ENCODE measurements at regions not wholly inside any gene's neighbourhood (a gene's known extent, or its start where the extent isn't known, plus 50 kb on each side); places are given as distances from the start of the nearest gene placed in this dataset.

GRCh38 chr4:45701621-45702020 lies 422.2 kb downstream of the GABRG1 start:
- H3K27me3 ChIP-seq, result no peaks in the 10 kb centered on the region
- no peak overlapping the region for H3K4me3 ChIP-seq
- no peak for TF ChIP-seq CTCF (IDR thresholded peaks at IDR 0.05)
- ATAC-seq (no peak), DNase-seq (no peak)
- H3K4me1 ChIP-seq, result no peaks in the 10 kb centered on the region
- H3K27ac ChIP-seq, result no peak overlapping the region
- peaks cover 0 to 2% of the 10 kb centered on the region in 2 donors for H3K9me3 ChIP-seq
- no peaks in the 10 kb centered on the region for H3K36me3 ChIP-seq
- intact Hi-C loops (cut with DNase I), result no loop called here

DNA sequence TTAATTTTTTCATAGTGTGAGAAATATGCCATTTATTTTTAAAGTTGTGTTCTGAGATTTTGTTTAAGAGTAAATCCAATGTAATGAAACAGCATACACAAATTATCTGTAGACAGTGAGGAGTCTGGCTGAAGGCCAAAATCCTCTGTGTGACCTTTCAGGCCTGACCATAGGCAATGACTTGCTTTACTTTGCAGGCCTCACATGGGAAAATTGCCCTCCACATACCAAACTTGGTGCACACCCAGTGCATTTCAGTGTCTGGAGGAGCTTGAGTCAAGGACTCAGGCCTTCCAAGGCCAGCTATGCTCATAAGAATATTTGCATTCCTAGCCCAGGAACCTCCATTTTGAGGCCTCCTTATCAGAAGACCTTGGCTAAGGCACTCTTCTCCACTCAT lies 430.1 kb downstream of the GABRG1 start:
- H3K27ac ChIP-seq, result no peak overlapping the region
- TF ChIP-seq CTCF (IDR thresholded peaks at IDR 0.05), result no peak
- no peaks in the 10 kb centered on the region for H3K4me1 ChIP-seq
- ATAC-seq (peak; percentile 65), DNase-seq (peak in 2 of 4 donors; percentile 6 to 32)
- intact Hi-C loops (cut with DNase I), result no loop called here
- no peak overlapping the region for H3K4me3 ChIP-seq
- no peaks in the 10 kb centered on the region for H3K36me3 ChIP-seq
- H3K27me3 ChIP-seq, result no peaks in the 10 kb centered on the region
- H3K9me3 ChIP-seq, result peaks cover 0 to 2% of the 10 kb centered on the region in 2 donors

DNA sequence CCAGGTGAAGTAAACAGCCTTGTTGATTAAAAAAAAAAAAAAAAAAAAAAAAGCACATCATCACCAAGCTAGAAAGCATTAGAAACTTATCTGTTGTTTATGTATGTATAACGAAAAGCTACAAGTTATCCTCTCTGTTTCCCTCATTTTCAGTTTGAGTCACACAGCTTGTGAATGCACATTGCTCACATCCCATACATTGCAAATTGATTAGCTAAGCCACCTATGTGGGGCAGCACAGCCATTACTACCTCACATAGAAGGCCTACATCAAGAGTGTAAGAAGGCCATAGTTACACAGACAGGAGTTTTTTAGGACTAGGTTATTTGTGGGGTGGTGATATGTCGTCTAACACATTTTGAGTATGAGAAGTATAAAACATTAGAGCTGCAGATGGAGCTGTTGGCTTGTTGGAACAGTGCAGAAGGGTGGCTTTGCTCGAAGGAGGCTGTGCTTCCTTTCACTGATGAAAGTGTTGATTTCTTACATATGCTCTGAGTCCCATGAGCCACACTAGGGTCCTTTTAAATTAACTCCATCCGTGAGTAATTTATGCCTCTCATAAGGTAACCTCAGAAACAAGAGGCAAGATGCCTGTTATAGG lies 431.6 kb downstream of the GABRG1 start:
- Histone ChIP-seq H3K4me1 (no peaks in the 10 kb centered on the region), H3K4me3 (no peak overlapping the region), H3K9me3 (peaks cover 0 to 2% of the 10 kb centered on the region in 2 donors), H3K27me3 (no peaks in the 10 kb centered on the region), H3K36me3 (no peaks in the 10 kb centered on the region), H3K27ac (no peak overlapping the region)
- peak; percentile 23 for ATAC-seq
- intact Hi-C loops (cut with DNase I), result no loop called here
- no peak for DNase-seq
- no peak for TF ChIP-seq CTCF (IDR thresholded peaks at IDR 0.05)

DNA sequence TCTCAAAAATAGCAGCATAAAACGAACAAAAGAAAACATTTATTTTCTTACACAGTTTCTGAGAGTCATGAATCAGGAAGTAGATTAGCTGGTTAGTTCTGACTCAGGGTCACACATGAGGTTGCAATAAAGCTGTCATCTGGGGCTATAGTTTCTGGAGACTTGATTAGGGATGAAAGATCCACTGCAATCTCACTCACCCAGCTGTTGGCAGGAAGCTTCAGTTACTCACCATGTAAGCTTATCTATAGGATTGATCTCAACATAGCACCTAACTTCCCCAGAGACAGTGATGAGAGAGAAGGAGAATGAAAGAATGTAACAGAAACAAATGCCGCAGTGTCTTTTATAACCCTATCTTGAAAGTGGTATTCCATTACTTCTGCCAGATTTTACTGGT lies 435.5 kb downstream of the GABRG1 start:
- no peak overlapping the region for H3K4me3 ChIP-seq
- no peak for TF ChIP-seq CTCF (IDR thresholded peaks at IDR 0.05)
- H3K36me3 ChIP-seq, result no peaks in the 10 kb centered on the region
- ATAC-seq (no peak), DNase-seq (no peak)
- intact Hi-C loops (cut with DNase I), result no loop called here
- no peaks in the 10 kb centered on the region for H3K4me1 ChIP-seq
- H3K9me3 ChIP-seq, result peaks cover 0 to 2% of the 10 kb centered on the region in 2 donors
- no peaks in the 10 kb centered on the region for H3K27me3 ChIP-seq
- no peak overlapping the region for H3K27ac ChIP-seq

DNA sequence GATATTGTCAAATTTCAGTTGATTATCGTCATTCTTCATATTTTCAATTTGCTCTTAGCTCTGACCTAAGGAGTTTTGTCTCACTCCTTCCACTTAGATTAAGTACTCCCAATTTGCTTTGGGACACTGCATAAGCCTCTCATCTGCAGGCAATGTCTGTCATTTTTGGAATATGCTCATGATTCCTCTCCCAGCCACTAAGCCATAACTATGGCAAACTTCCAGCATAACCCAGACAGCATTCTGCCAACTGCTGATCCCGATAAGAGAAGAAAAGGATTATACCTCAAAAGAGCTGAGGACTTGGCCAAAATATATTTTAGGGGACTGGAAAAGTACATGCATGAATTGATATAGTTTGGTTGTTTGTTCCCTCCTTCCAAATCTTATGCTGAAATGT lies 444.4 kb downstream of the GABRG1 start:
- Histone ChIP-seq H3K4me3 (no peak overlapping the region), H3K27ac (no peak overlapping the region), H3K4me1 (no peaks in the 10 kb centered on the region), H3K36me3 (no peaks in the 10 kb centered on the region), H3K27me3 (no peaks in the 10 kb centered on the region), H3K9me3 (peaks cover 0 to 4% of the 10 kb centered on the region in 2 donors)
- intact Hi-C loops (cut with DNase I), result no loop called here
- no peak for DNase-seq
- no peak for ATAC-seq
- no peak for TF ChIP-seq CTCF (IDR thresholded peaks at IDR 0.05)

Data from left lung (tissue), 4 donors.